ENCODE measurements at regions not wholly inside any gene's neighbourhood (a gene's known extent, or its start where the extent isn't known, plus 50 kb on each side); places are given as distances from the start of the nearest gene placed in this dataset.

DNA sequence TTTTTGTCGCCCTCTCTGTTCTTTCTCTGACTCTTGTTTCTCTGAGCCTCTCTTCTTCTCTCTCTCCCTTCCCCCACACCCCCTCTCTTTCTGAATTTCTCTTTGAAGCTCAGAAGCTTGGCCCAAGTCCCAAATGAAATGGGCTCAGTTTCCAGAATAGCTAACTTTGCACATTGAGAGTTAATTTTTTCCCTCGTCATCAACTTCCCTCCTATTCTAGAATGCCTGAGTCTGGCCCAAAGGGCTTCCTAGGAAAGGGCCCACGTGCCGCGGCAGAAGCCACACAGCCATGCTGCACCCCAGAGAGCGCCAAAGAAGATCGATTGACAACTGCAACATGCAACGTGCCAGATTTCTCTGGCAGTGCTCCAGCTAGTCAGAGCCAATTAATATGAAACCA, 588.8 kb upstream of the KLF4 start:
- DNase-seq (no peak), ATAC-seq (no peak)
- H3K27ac ChIP-seq: no peak overlapping the region
- TF ChIP-seq, protein P1, sequence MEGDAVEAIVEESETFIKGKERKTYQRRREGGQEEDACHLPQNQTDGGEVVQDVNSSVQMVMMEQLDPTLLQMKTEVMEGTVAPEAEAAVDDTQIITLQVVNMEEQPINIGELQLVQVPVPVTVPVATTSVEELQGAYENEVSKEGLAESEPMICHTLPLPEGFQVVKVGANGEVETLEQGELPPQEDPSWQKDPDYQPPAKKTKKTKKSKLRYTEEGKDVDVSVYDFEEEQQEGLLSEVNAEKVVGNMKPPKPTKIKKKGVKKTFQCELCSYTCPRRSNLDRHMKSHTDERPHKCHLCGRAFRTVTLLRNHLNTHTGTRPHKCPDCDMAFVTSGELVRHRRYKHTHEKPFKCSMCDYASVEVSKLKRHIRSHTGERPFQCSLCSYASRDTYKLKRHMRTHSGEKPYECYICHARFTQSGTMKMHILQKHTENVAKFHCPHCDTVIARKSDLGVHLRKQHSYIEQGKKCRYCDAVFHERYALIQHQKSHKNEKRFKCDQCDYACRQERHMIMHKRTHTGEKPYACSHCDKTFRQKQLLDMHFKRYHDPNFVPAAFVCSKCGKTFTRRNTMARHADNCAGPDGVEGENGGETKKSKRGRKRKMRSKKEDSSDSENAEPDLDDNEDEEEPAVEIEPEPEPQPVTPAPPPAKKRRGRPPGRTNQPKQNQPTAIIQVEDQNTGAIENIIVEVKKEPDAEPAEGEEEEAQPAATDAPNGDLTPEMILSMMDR (IDR thresholded peaks at IDR 0.05): no peak
- no peaks in the 10 kb centered on the region for H3K27me3 ChIP-seq (ENCODE audit: low read depth)
- no peak overlapping the region for H3K4me3 ChIP-seq
- H3K9me3 ChIP-seq: no peaks in the 10 kb centered on the region
- no peaks in the 10 kb centered on the region for H3K36me3 ChIP-seq
- intact Hi-C loops (cut with DNase I): no loop called here
- no peaks in the 10 kb centered on the region for H3K4me1 ChIP-seq

DNA sequence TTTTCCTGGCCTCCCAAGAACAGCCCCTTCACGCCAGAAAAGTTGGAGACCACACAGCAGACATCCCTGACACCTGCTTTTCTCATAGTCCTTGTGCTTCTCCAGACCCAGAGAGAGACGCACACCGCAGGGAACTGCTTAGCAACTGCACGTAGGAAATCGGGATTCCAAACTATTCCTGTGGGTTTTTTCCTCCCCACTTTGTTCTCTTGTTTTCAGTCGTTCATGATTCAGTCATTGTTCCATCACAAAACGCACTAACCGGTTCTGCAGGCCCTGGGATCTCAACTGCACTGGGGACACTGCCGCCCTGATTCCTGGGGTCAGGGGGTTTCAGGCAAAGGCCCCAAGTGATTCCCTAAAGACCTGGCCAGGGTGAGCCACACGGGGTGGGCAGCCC, 588.0 kb upstream of the KLF4 start:
- ATAC-seq: no peak
- no peaks in the 10 kb centered on the region for H3K27me3 ChIP-seq (ENCODE audit: low read depth)
- TF ChIP-seq, protein P1 (IDR thresholded peaks at IDR 0.05): no peak
- H3K4me1 ChIP-seq: no peaks in the 10 kb centered on the region
- H3K9me3 ChIP-seq: no peaks in the 10 kb centered on the region
- DNase-seq: no peak
- intact Hi-C loops (cut with DNase I): no loop called here
- no peak overlapping the region for H3K4me3 ChIP-seq
- no peaks in the 10 kb centered on the region for H3K36me3 ChIP-seq
- H3K27ac ChIP-seq: no peak overlapping the region

DNA sequence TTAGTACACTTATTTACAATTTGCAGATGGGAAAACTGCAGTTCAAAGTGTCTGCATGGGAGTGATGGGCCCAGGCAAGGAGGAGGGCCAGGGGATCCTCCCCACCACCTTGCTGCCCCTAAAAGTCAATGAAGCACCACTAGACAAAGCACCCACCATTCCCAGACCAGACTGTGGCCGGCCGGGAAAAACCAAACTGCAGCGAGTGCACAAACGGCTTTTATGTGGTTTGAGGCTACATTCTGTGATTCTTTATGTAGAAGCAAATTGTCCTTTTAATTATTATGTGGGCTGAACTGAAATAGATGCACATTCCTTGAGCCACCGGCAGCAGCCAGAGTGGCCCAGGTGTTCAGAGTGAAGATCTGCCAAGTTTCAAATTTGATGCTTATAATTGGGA, 585.3 kb upstream of the KLF4 start:
- H3K27me3 ChIP-seq (ENCODE audit: low read depth): no peaks in the 10 kb centered on the region
- ATAC-seq (no peak), DNase-seq (no peak)
- H3K9me3 ChIP-seq: no peaks in the 10 kb centered on the region
- no peak overlapping the region for H3K27ac ChIP-seq
- no peaks in the 10 kb centered on the region for H3K4me1 ChIP-seq
- TF ChIP-seq, protein P1 (IDR thresholded peaks at IDR 0.05): no peak
- no peaks in the 10 kb centered on the region for H3K36me3 ChIP-seq
- H3K4me3 ChIP-seq: no peak overlapping the region
- intact Hi-C loops (cut with DNase I): no loop called here

DNA sequence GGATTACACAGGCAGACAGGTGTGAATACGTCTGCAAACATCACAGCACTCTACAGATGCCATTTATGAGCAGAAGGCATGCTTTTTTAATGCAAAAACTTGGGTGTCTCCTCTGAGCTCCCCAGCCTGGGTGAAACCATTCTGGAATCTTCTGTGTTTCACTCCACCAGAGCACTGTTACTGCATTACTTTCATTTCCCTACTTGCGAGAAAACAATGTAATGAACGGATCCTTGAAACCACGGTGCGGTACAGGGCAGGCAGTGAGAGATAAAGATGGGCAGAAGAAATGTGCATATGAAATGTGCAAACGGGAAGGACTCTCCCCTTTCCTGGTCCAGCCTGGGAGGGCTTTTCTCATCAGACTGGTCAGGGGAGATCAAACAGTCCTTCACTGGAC, 584.3 kb upstream of the KLF4 start:
- no peak for ATAC-seq
- Histone ChIP-seq H3K9me3 (no peaks in the 10 kb centered on the region), H3K4me1 (no peaks in the 10 kb centered on the region), H3K36me3 (no peaks in the 10 kb centered on the region), H3K27ac (no peak overlapping the region), H3K27me3 (ENCODE audit: low read depth) (no peaks in the 10 kb centered on the region), H3K4me3 (no peak overlapping the region)
- intact Hi-C loops (cut with DNase I): no loop called here
- no peak for DNase-seq
- TF ChIP-seq, protein P1 (IDR thresholded peaks at IDR 0.05): no peak

DNA sequence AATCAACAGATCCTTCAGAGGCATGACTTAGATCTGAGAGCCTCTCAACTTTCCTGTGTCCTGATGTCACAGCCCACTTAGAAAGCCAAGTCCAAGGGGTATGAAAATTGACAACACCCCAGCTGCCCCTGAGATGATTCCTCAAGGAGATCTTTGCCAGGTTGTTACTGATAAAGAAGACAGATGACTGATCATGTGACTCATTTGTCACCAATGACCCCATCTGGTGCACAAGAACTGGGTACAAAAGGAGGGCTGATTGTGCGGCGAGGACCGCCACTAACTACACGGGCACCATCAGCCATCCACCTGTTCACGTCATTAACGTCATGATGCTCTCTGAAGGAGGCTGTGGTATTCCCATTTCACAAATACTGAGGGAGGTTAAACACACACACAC, 583.2 kb upstream of the KLF4 start:
- Histone ChIP-seq H3K36me3 (no peaks in the 10 kb centered on the region), H3K27me3 (ENCODE audit: low read depth) (no peaks in the 10 kb centered on the region), H3K4me1 (no peaks in the 10 kb centered on the region), H3K27ac (no peak overlapping the region), H3K4me3 (no peak overlapping the region), H3K9me3 (no peaks in the 10 kb centered on the region)
- ATAC-seq: no peak
- no peak for DNase-seq
- TF ChIP-seq, protein P1 (IDR thresholded peaks at IDR 0.05): no peak
- intact Hi-C loops (cut with DNase I): no loop called here

DNA sequence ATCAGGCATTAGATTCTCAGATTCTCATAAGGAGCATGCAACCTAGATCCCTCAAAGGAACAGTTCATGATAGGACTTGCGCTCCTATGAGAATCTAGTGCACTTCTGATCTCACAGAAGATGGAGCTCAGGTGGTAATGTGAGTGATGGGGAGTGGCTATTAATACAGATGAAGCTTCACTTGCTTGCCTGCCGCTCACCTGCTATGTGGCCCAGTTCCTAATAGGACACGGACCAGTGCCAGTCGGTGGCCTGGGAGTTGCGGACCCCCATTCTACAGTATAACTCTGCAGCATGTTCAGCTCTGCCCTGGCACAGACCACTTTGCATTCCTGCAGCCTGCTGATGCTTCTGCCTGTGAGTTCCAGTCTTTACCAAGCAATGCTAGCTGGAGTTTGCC, 581.3 kb upstream of the KLF4 start:
- Histone ChIP-seq H3K4me3 (no peak overlapping the region), H3K27me3 (ENCODE audit: low read depth) (no peaks in the 10 kb centered on the region), H3K9me3 (no peaks in the 10 kb centered on the region), H3K4me1 (no peaks in the 10 kb centered on the region), H3K36me3 (no peaks in the 10 kb centered on the region), H3K27ac (no peak overlapping the region)
- TF ChIP-seq, protein P1 (IDR thresholded peaks at IDR 0.05): no peak
- no peak for DNase-seq
- no peak for ATAC-seq
- intact Hi-C loops (cut with DNase I): no loop called here

Data from lower lobe of right lung (tissue), 2 donors.